Rectal smooth muscle tissue (tissue), 1 donor: ENCODE measurements at regions not wholly inside any gene's neighbourhood (a gene's known extent, or its start where the extent isn't known, plus 50 kb on each side); places are given as distances from the start of the nearest gene placed in this dataset.
"Not testable (repeated sequence)": the region's sequence is repeated elsewhere in the genome, so short reads cannot be mapped to it uniquely, and the experiment has no call there.

Source experiments
- H3K27ac ChIP-seq: one replicate; pipeline ENCODE4 v1.7.0; 2013; ENCODE audit warnings: low read depth, low read length, inconsistent platforms
- H3K27me3 ChIP-seq: one replicate; pipeline ENCODE4 v1.7.0; 2013; ENCODE audit warnings: low read length; ENCODE audit not compliant: control insufficient read depth, insufficient read depth
- H3K36me3 ChIP-seq: one replicate; pipeline ENCODE4 v1.7.0; 2013; ENCODE audit warnings: low read length; ENCODE audit not compliant: control insufficient read depth, insufficient read depth
- H3K4me1 ChIP-seq: one replicate; pipeline ENCODE4 v1.7.0; 2013; ENCODE audit warnings: low read length; ENCODE audit not compliant: control insufficient read depth, insufficient read depth
- H3K4me3 ChIP-seq: one replicate; pipeline ENCODE4 v1.7.0; 2013; ENCODE audit warnings: low read length
- H3K9ac ChIP-seq: one replicate; pipeline ENCODE4 v1.7.0; 2013; ENCODE audit warnings: low read length

DNA sequence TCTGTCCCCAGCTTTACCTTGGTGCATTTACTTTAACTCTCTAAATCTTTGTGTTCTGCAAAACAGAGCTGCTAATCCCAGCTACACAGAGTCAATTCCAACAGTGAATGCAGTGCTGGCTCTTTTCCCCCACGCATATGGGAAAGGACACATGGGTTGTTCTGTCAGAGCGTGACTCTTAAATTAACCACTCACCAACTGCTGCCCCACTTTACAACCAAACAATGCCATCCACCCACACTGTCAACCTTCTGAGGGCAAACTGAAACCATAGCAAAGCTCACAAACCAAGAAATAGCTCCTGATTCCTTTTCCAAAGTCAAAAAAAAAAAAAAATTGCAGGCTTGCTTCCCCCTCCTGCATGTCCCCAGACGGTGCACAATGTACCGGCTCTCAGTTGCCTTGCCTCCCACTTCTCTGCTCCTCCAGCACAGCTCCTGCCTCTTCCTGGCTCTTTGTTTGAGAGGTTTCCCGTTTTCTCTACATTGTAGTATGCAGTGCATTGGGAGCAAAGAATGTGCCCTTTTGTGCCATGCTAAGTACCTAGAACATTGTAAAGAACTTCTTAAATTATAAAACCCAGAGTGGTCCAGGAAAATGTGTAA lies 151.5 kb upstream of the DAPK1 start:
- Histone ChIP-seq H3K27me3 (no peaks in the 10 kb centered on the region), H3K4me3 (no peak overlapping the region), H3K27ac (no peak overlapping the region), H3K9ac (no peak overlapping the region), H3K36me3 (no peaks in the 10 kb centered on the region), H3K4me1 (no peaks in the 10 kb centered on the region)

DNA sequence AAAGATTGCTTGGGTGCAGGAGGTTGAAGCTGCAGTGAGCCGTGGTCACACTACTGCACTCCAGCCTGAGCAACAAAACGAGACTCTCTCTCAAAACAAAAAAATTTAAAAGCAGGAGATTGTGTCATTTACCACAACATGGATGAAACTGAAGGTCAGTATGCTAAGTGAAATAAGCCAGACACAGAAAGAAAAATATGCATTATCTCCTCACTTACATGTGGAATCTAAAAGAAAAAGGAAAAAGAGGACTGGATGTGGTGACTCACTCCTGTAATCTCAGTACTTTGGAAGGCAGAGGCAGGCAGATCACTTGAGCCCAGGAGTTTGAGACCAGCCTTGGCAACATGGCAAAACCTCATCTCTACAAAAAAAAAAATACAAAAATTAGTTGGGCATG lies 146.8 kb upstream of the DAPK1 start:
- H3K9ac ChIP-seq: no peak overlapping the region
- H3K4me1 ChIP-seq: no peaks in the 10 kb centered on the region
- no peak overlapping the region for H3K4me3 ChIP-seq
- H3K27me3 ChIP-seq: no peaks in the 10 kb centered on the region
- H3K27ac ChIP-seq: no peak overlapping the region
- no peaks in the 10 kb centered on the region for H3K36me3 ChIP-seq

DNA sequence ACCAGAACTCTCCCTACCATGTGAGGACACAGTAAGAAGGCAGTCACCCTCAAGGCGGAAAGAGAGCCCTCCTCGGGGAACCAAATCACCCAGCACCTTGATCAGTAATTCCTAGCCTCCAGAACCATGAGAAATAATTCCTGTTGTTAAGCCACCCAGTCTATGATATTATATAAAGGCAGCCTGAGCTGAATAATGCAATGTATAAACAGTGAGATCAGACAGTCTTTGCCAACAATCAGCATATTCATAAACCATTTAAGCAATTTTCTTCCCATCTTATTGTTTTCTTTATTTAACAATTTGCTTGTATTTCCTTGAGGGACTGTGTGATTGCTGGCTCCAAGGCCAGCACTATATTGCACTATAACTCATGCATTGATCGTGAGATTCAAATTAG lies 144.4 kb upstream of the DAPK1 start:
- Histone ChIP-seq H3K9ac (no peak overlapping the region), H3K4me3 (no peak overlapping the region), H3K27me3 (no peaks in the 10 kb centered on the region), H3K27ac (no peak overlapping the region), H3K36me3 (no peaks in the 10 kb centered on the region), H3K4me1 (no peaks in the 10 kb centered on the region)

DNA sequence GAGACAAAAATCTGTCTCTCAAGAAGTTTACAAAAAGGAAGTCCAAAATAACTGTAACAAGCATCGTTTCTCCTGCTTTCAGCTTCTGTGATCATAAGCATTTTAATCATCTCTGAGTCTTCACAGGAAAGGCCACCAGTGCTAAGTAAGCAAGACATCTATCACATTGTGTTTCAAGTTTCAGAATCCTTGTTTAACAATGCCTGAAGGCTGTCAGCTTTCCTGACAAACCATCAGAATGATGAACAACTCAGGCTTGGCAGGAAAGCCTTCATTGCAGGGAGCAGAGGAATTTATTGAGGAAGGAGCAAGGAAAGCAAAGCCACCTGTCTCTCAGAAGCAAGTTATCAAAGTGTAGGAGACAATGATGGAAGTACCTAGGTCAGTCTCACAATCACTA lies 143.5 kb upstream of the DAPK1 start:
- H3K4me3 ChIP-seq: no peak overlapping the region

DNA sequence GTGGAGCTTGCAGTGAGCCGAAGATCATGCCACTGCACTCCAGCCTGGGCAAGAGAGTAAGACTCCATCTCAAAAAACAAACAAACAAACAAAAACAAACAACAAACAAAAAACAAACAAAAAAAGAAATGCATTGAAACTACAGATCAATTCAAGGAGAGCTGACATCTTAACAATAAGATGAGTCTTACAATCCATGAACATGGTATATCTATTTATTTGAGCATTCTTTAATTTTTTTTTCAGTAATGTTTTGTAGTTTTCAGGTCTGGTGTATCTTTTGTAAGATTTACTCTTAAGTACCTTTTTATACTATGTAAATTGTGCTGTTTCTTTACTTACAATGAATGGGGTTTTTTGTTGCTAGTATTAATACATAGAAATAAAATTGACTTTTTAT lies 140.1 kb upstream of the DAPK1 start:
- H3K4me1 ChIP-seq: no peaks in the 10 kb centered on the region
- H3K36me3 ChIP-seq: no peaks in the 10 kb centered on the region
- no peak overlapping the region for H3K27ac ChIP-seq
- no peak overlapping the region for H3K9ac ChIP-seq
- no peaks in the 10 kb centered on the region for H3K27me3 ChIP-seq
- H3K4me3 ChIP-seq: no peak overlapping the region

More for the DNA sequence above, 143.5 kb upstream of the DAPK1 start:
- no peaks in the 10 kb centered on the region for H3K27me3 ChIP-seq
- H3K27ac ChIP-seq: no peak overlapping the region
- no peaks in the 10 kb centered on the region for H3K4me1 ChIP-seq
- no peaks in the 10 kb centered on the region for H3K36me3 ChIP-seq
- no peak overlapping the region for H3K9ac ChIP-seq

DNA sequence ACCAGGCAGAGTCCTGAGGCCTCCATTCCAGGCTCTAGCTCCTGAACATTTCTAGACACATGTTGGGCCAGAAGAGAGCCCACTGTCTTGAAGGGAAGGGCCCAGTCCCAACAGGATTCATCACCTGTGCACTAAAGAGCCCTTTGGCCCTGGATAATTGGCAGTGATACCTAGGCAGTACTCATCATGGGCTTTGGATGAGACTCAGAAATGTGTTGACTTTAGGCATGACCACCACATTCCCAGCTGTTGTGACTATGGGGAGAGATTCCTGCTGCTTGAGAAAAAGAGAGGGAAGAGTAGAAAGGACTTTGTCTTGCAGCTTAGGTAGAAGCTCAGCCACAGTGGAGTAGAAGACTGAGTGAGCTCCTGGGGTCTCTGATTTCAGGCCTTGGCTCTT lies 138.4 kb upstream of the DAPK1 start:
- Histone ChIP-seq H3K27me3 (no peaks in the 10 kb centered on the region), H3K4me3 (no peak overlapping the region), H3K36me3 (no peaks in the 10 kb centered on the region), H3K9ac (no peak overlapping the region), H3K27ac (no peak overlapping the region), H3K4me1 (no peaks in the 10 kb centered on the region)

DNA sequence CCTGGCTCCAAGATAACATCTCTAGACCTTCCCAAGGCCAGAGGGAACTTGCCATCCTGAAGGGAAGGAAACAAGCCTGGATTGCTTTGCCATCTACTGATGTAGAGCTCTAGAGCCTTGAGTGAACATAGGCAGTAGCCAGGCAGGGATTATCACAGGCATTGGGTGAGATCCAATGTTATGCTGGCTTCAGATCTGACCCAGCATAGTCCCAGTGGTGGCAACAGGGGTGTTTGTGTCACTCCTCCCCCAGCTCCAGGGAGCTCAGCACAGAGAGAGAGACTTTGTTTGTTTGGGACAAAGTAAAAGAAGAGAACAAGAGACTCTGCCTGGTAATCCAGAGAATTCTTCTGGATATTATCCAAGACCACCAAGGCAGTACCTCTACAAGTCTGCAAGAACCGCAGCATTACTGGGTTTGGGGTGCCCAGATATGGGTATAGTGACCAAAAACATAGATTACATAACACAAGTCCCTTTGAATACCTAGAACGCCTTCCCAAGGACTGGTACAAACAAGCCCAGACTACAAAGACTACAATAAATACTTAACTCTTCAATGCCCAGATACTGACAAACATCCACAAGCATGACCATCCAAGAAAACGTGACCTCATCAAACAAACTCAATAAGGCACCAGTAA lies 137.6 kb upstream of the DAPK1 start:
- Histone ChIP-seq H3K27me3 (no peaks in the 10 kb centered on the region), H3K27ac (no peak overlapping the region), H3K36me3 (no peaks in the 10 kb centered on the region), H3K4me3 (no peak overlapping the region), H3K4me1 (no peaks in the 10 kb centered on the region), H3K9ac (no peak overlapping the region)

DNA sequence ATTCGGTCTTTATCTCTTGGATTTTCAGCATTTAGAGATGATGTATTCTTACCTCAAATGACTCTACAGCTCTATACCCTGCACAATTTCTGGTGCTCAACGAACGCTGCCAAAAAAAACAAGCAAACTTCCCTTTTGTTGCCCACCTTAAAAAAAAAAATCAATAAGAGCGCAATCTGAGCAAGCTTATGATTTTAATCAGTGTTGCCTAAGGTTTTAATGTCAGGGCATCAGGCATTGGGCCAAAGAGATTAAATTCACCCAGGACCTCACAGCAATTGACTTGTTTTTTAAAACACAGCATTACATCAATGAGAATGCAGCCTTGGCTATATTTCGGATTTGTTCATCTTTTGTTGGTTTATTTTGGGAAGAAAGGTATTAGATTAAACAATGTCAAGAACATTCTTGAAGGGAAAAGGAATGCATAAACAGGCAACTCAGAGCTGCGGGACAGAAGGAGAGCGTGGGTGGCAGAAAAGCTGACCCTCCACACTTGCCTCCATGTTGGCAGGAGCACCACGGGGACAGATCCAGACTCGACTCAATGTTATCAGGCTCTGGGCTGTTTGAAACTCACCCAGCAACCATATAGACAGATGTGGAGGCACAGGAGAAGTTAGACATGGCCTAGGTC lies 127.5 kb upstream of the DAPK1 start:
- Histone ChIP-seq H3K36me3 (no peaks in the 10 kb centered on the region), H3K4me1 (no peaks in the 10 kb centered on the region), H3K9ac (no peak overlapping the region), H3K27me3 (no peaks in the 10 kb centered on the region), H3K4me3 (no peak overlapping the region), H3K27ac (no peak overlapping the region)

DNA sequence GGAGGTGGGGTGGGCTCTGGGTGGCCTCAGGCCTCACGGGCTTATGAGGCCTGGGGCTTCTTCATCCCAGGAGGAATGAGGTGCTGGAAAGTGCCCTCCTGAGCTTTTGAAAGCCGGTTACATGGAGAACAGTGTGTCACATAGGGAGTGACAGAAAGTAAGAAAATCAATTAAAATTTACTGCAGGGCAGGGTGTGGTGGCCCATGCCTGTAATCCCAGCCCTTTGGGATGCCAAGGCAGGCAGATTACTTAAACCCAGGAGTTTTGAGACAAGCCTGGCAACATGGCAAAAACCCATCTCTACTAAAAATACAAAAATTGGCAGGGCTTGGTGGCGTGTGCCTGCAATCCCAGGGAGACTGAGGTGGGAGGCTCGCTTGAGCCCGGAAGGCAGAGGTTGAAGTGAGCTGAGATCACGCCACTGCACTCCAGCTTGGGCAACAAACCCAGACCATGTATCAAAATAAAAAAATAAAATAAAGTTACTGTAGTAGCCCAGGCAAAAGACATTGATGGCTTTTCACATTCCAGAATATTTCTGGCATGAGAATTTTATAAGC lies 125.8 kb upstream of the DAPK1 start:
- Histone ChIP-seq H3K4me1 (no peaks in the 10 kb centered on the region), H3K36me3 (no peaks in the 10 kb centered on the region), H3K27ac (no peak overlapping the region), H3K27me3 (no peaks in the 10 kb centered on the region), H3K9ac (no peak overlapping the region), H3K4me3 (no peak overlapping the region)

DNA sequence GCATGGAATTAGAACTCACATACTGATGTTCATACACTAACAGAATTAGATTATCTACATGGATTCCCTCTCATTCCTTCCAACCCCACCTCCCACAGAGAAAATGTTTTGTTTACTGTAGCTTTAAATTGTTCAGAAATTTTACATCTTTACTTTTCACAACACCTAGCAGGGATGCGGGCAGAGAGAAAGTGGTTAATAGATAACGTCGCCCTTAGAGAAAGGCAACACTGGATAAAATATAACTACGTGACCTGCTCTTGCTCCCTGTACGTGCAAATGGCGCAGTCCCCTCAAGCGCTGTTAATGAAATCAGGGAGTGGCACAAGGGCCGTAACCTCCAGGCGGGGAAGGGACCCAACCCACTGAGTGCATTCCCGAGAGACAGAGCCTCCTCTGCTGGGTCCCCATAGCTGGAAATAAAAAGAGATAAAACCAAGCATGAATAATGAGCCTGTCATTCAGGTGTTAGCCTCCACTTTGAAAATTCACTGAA lies 125.3 kb upstream of the DAPK1 start:
- H3K9ac ChIP-seq: no peak overlapping the region
- H3K27me3 ChIP-seq: no peaks in the 10 kb centered on the region
- H3K27ac ChIP-seq: no peak overlapping the region
- no peak overlapping the region for H3K4me3 ChIP-seq
- no peaks in the 10 kb centered on the region for H3K36me3 ChIP-seq
- no peaks in the 10 kb centered on the region for H3K4me1 ChIP-seq

DNA sequence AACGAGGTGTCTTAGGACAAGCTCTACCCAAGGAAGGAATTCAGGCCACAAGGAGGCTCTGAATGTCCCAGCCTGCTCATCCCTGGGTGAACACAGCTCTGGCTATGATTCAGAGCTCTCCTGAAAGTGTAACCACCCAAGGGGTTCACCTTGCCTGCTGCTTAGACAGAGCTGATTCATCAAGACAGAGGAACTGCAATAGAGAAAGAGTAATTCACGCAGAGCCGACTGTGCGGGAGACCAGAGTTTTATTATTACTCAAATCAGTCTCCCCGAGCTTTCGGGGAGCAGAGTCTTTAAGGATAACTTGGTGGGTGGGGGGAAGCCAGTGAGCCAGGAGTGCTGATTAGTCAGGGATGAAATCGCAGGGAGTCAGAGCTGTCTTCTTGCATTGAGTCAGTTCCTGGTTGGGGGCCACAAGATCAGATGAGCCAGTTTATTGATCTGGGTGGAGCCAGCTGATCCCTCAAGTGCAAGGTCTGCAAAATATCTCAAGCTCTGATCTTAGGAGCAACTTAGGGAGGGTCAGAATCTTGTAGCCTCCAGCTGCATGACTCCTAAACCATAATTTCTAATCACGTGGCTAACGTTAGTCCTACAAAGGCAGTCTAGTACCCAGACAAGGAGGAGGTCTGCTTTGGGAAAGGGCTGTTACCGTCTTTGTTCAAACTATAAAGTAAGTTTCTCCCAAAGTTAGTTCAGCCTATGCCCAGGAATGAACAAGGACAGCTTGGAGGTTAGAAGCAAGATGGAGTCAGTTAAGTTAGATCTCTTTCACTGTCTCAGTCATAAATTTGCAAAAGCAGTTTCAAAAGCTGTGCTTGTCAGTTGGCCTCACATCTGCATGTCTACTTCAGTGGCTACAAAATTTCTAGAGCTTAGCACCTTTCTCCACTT lies 123.4 kb upstream of the DAPK1 start:
- not testable (repeated sequence) for H3K36me3 ChIP-seq, H3K4me3 ChIP-seq, H3K27me3 ChIP-seq, H3K27ac ChIP-seq, H3K4me1 ChIP-seq, H3K9ac ChIP-seq
